OCI-LY7 (cell line): ENCODE measurements at regions not wholly inside any gene's neighbourhood (a gene's known extent, or its start where the extent isn't known, plus 50 kb on each side); places are given as distances from the start of the nearest gene placed in this dataset.

ENCODE experiments used
- CTCF ChIP-seq: fragments of 200-600 bp; sonication (generic); conservative IDR thresholded peaks from 2 replicates; pipeline ENCODE4 v1.5.1; 2014; ENCODE audit warnings: mild to moderate bottlenecking, antibody characterized with exemption, low read length, moderate library complexity, mixed read lengths
- EZH2phosphoT487 ChIP-seq: fragments of 200-600 bp; sonication (generic); IDR thresholded peaks from 2 replicates; pipeline ENCODE4 v1.6.1; 2018; ENCODE audit warnings: low read depth, borderline replicate concordance, mild to moderate bottlenecking, mixed run types, antibody characterized with exemption, low read length, moderate library complexity, mixed read lengths

- TF ChIP-seq CTCF (no peak), EZH2phosphoT487 (no peak)
Observed at GRCh38 chr9:91098203-91098850, 263.4 kb downstream of the AUH start.
